A673 (cell line): ENCODE measurements at regions not wholly inside any gene's neighbourhood (a gene's known extent, or its start where the extent isn't known, plus 50 kb on each side); places are given as distances from the start of the nearest gene placed in this dataset.

Experiments
- BruUV-seq: library from RNA; stranded (reverse); fragments of 400-500 nt; replicated peaks from 2 replicates; lab custom pipeline; 2021; lab: Mats Ljungman, UMichigan
- CTCF ChIA-PET: fragments of 300-600 bp; sonication (Branson Sonifier 250); formaldehyde crosslinking; loops from one replicate; lab custom pipeline; 2022; ENCODE audit warnings: antibody characterized with exemption; lab: Charles Lee
- POLR2A ChIA-PET: fragments of 300-600 bp; sonication (Branson Sonifier 250); formaldehyde crosslinking; loops from one replicate; lab custom pipeline; 2022; ENCODE audit warnings: antibody characterized with exemption; ENCODE audit not compliant: low non-redundant PET; lab: Charles Lee
- DNase-seq: peaks from one replicate; pipeline ENCODE4 v3.0.0-alpha.2; 2015; ENCODE audit warnings: low spot score
- H3K27ac ChIP-seq: fragments of 200-600 bp; sonication (generic); 2 replicates; pipeline ENCODE4 v1.5.1; 2016; ENCODE audit warnings: mixed run types, low read depth, mild to moderate bottlenecking, mixed read lengths, antibody characterized with exemption, low read length; ENCODE audit not compliant: poor library complexity, severe bottlenecking
- H3K27me3 ChIP-seq: fragments of 200-600 bp; sonication (generic); replicated peaks from 2 replicates; pipeline ENCODE4 v1.6.1; 2017; ENCODE audit warnings: mixed run types, low read depth, mild to moderate bottlenecking, mixed read lengths, antibody characterized with exemption, low read length; ENCODE audit not compliant: insufficient read depth, poor library complexity
- H3K36me3 ChIP-seq: fragments of 200-600 bp; sonication (generic); 2 replicates; pipeline ENCODE4 v1.6.1; 2016; ENCODE audit warnings: mixed run types, mild to moderate bottlenecking, mixed read lengths, antibody characterized with exemption, low read length; ENCODE audit not compliant: insufficient read depth, poor library complexity, severe bottlenecking
- H3K4me1 ChIP-seq: fragments of 200-600 bp; sonication (generic); 2 replicates; pipeline ENCODE4 v1.6.1; 2017; ENCODE audit warnings: mixed run types, mild to moderate bottlenecking, mixed read lengths, antibody characterized with exemption, low read length; ENCODE audit not compliant: insufficient read depth, poor library complexity, severe bottlenecking
- H3K4me3 ChIP-seq: fragments of 200-600 bp; sonication (generic); 2 replicates; pipeline ENCODE4 v1.5.1; 2016; ENCODE audit warnings: low read depth, mixed run types, mild to moderate bottlenecking, mixed read lengths, low read length; ENCODE audit not compliant: poor library complexity, severe bottlenecking
- H3K9me3 ChIP-seq: fragments of 200-600 bp; sonication (generic); 2 replicates; pipeline ENCODE4 v1.6.1; 2016; ENCODE audit warnings: mixed run types, low read depth, mild to moderate bottlenecking, mixed read lengths, antibody characterized with exemption, low read length; ENCODE audit not compliant: poor library complexity, severe bottlenecking
- CTCF ChIP-seq: fragments of 300-800, 200-600 bp; sonication (generic); conservative IDR thresholded peaks from 2 replicates; pipeline ENCODE4 v1.5.1; 2017; ENCODE audit warnings: low read depth, mild to moderate bottlenecking, antibody characterized with exemption, low read length, moderate library complexity, mixed read lengths
- EZH2 ChIP-seq: fragments of 200-600 bp; sonication (generic); IDR thresholded peaks from 2 replicates; pipeline ENCODE4 v1.6.1; 2017; ENCODE audit warnings: borderline replicate concordance, low read depth, mild to moderate bottlenecking, mixed read lengths, antibody characterized with exemption, low read length; ENCODE audit not compliant: poor library complexity, severe bottlenecking
- intact Hi-C: fragments of 100-400 bp; cut with micrococcal nuclease; formaldehyde crosslinking; loops from one replicate; pipeline ENCODE4 v1.10.0; 2022; ENCODE audit not compliant: unreplicated experiment

DNA sequence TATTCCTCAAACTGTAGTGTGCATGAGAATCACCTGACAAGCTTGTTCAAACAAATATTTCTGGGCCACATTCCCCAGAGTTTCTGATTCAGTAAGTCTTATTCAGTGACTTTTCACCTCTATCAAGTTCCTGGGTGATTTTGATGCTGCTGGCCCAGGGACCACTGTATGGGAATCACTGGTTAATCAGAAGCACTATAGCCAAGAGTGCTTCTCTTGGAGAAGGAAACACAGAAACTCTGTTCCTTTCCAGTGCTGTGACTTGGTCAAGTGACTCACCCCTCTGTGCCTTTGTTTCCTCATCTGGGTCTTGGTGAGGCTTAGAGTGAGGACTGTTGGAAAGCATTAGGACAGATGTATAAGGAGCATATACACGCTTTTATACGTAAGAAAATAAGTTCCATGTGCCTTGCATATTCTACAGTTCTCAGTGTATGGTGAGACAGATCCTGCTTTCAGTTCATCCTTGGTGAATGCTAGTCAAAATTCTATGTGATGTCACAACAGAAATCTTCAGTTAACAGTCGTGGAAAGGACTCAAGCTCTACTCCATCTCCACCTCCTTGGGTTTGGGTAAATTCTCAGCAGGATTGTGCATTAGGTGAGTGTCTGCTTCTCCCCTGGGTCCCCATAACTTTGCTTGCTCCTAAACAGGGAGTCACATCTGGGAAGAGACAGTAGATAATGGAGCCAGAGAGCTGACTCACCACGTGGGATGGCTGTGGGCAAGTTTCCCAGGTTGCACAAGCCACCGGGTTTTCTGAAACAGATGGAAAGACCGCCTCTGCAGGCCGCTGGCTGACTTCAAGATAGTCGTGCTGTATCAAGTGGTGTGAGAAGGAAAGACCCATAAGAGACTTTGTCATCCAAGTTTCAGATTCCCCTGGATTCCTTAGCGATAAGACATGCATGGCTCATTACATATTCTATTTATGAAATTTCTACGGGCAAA, 117.0 kb downstream of the NXNL2 start:
- no peak overlapping the region for H3K4me3 ChIP-seq
- peak; percentile 83 for DNase-seq
- H3K9me3 ChIP-seq: peaks cover 5% of the 10 kb centered on the region
- BruUV-seq: no TSS peak
- no peaks in the 10 kb centered on the region for H3K27me3 ChIP-seq
- H3K27ac ChIP-seq: no peak overlapping the region
- TF ChIP-seq CTCF: 0 out of 2 replicates have a peak, but pooled peaks have one; percentile 21
- TF ChIP-seq EZH2: no peak
- ChIA-PET POLR2A (no interaction called here), CTCF (no interaction called here)
- H3K36me3 ChIP-seq: no peaks in the 10 kb centered on the region
- intact Hi-C loops: no loop called here
- peaks cover 15% of the 10 kb centered on the region for H3K4me1 ChIP-seq

DNA sequence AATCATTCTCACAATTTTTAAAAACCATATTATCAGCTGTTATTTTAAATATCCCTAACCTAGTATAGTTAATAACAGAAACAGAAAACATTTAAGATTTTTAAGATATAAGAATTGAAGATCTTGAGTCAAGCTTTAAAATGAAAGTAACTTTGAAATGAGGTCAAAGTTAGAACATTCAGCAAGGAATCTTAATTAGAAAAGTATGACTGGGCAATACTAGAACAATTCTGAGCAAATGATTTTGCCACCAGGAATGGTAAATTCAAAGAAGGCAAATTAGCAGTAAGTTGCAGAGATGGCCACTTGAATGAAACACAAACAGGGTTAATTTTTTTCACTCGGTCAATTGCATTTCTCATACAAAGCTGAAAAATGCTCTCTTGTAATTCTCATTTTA, 117.9 kb downstream of the NXNL2 start:
- no TSS peak for BruUV-seq
- CTCF ChIA-PET: no interaction called here

GRCh38 chr9:88653406-88653805, 118.4 kb downstream of the NXNL2 start:
- no peak for TF ChIP-seq EZH2
- no peak for TF ChIP-seq CTCF
- intact Hi-C loops: no loop called here
- H3K27me3 ChIP-seq: no peaks in the 10 kb centered on the region
- POLR2A ChIA-PET: no interaction called here
- DNase-seq: no peak
- H3K36me3 ChIP-seq: no peaks in the 10 kb centered on the region
- H3K4me3 ChIP-seq: no peak overlapping the region
- BruUV-seq: no TSS peak
- H3K27ac ChIP-seq: no peak overlapping the region
- H3K9me3 ChIP-seq: peaks cover 5% of the 10 kb centered on the region
- CTCF ChIA-PET: no interaction called here
- H3K4me1 ChIP-seq: peaks cover 25% of the 10 kb centered on the region

More for the DNA sequence above, 117.9 kb downstream of the NXNL2 start:
- TF ChIP-seq EZH2 (no peak), CTCF (no peak)
- no peaks in the 10 kb centered on the region for H3K27me3 ChIP-seq
- intact Hi-C loops: no loop called here
- POLR2A ChIA-PET: no interaction called here
- peaks cover 5% of the 10 kb centered on the region for H3K9me3 ChIP-seq
- H3K27ac ChIP-seq: no peak overlapping the region
- H3K4me3 ChIP-seq: no peak overlapping the region
- no peak for DNase-seq
- H3K36me3 ChIP-seq: no peaks in the 10 kb centered on the region
- peaks cover 20% of the 10 kb centered on the region for H3K4me1 ChIP-seq
